WTC11 (cell line): ENCODE measurements at regions not wholly inside any gene's neighbourhood (a gene's known extent, or its start where the extent isn't known, plus 50 kb on each side); places are given as distances from the start of the nearest gene placed in this dataset.

Experiments used
- AFF4 ChIP-seq: sonication (generic); formaldehyde crosslinking; IDR thresholded peaks from 2 replicates; pipeline ENCODE4 v1.8.1; 2023; ENCODE audit warnings: mild to moderate bottlenecking, missing genetic modification reagents, borderline replicate concordance
- CTCF ChIP-seq: fragments of 200-600 bp; IDR thresholded peaks from 2 replicates; pipeline ENCODE4 v1.8.0; 2022; ENCODE audit warnings: antibody characterized with exemption
- RELA ChIP-seq: sonication (generic); formaldehyde crosslinking; IDR thresholded peaks from 2 replicates; pipeline ENCODE4 v1.8.1; 2022; ENCODE audit warnings: missing genetic modification reagents, mild to moderate bottlenecking, borderline replicate concordance
- ZNF138 ChIP-seq: sonication (generic); formaldehyde crosslinking; conservative IDR thresholded peaks from 2 replicates; pipeline ENCODE4 v1.8.1; 2022; ENCODE audit warnings: mild to moderate bottlenecking, moderate library complexity, missing genetic modification reagents
- TF ChIP-seq, protein P1 (sequence below): sonication (generic); formaldehyde crosslinking; IDR thresholded peaks from 2 replicates; pipeline ENCODE4 v1.8.1; 2022; ENCODE audit warnings: mild to moderate bottlenecking, moderate library complexity, missing genetic modification reagents

DNA sequence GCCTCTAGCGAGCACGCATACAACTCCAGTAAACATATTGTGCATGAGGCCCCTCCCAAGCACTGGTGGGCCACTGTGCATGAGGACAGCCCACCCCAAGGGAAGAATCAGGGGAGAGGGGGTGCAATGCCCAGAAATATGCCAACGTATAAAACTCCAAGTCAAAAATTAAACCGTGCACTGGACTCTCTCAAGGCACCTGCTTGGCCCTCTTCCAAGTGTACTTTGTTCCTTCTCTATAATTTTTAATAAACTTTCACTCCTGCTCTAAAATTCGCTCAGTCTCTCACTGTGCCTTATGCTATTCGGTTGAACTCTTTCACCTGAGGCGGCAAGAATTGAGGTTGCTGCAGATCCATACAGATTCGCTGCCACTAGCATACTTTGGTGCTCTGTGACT is 465.3 kb upstream of the TENM4 start:
- TF ChIP-seq ZNF138 (CRISPR knock-in tag) (no peak), CTCF (no peak), AFF4 (CRISPR knock-in tag) (no peak), RELA (CRISPR knock-in tag) (no peak)
- TF ChIP-seq, protein P1, sequence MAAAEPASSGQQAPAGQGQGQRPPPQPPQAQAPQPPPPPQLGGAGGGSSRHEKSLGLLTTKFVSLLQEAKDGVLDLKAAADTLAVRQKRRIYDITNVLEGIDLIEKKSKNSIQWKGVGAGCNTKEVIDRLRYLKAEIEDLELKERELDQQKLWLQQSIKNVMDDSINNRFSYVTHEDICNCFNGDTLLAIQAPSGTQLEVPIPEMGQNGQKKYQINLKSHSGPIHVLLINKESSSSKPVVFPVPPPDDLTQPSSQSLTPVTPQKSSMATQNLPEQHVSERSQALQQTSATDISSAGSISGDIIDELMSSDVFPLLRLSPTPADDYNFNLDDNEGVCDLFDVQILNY (CRISPR knock-in tag), result no peak
